ENCODE measurements at regions not wholly inside any gene's neighbourhood (a gene's known extent, or its start where the extent isn't known, plus 50 kb on each side); places are given as distances from the start of the nearest gene placed in this dataset.
A peak's percentile ranks its signal among the peaks of the same experiment; 100 is the strongest.

DNA sequence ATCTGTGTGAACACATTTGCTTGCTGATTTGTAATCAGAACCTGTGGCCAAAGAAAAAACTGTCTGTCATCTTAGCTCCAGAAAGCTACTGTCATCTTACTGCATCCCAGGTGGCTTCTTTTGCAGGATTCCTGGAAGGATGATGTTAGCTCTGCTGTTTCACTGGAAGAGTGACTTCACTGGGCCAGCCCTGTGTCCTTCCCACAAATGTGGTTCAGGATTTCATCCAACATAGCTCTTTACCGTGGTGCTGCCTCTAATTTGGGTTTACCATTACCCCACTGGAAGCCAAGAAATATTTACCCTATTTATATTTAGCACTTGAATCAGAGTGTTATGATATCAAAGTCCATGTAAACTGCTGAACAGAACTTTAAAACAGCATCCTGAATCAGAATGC lies 501.0 kb downstream of the GADD45G start:
- ATAC-seq (no peak), DNase-seq (no peak)
- no peak overlapping the region for H3K4me3 ChIP-seq
- intact Hi-C loops (cut with DNase I, micrococcal nuclease) = no loop called here
- peaks cover 4% of the 10 kb centered on the region for H3K4me1 ChIP-seq (ENCODE audit: low read depth)
- no peaks in the 10 kb centered on the region for H3K36me3 ChIP-seq (ENCODE audit: low read depth)
- TF ChIP-seq, protein P1, sequence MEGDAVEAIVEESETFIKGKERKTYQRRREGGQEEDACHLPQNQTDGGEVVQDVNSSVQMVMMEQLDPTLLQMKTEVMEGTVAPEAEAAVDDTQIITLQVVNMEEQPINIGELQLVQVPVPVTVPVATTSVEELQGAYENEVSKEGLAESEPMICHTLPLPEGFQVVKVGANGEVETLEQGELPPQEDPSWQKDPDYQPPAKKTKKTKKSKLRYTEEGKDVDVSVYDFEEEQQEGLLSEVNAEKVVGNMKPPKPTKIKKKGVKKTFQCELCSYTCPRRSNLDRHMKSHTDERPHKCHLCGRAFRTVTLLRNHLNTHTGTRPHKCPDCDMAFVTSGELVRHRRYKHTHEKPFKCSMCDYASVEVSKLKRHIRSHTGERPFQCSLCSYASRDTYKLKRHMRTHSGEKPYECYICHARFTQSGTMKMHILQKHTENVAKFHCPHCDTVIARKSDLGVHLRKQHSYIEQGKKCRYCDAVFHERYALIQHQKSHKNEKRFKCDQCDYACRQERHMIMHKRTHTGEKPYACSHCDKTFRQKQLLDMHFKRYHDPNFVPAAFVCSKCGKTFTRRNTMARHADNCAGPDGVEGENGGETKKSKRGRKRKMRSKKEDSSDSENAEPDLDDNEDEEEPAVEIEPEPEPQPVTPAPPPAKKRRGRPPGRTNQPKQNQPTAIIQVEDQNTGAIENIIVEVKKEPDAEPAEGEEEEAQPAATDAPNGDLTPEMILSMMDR (IDR thresholded peaks at IDR 0.05) = no peak
- H3K9me3 ChIP-seq = no peaks in the 10 kb centered on the region

DNA sequence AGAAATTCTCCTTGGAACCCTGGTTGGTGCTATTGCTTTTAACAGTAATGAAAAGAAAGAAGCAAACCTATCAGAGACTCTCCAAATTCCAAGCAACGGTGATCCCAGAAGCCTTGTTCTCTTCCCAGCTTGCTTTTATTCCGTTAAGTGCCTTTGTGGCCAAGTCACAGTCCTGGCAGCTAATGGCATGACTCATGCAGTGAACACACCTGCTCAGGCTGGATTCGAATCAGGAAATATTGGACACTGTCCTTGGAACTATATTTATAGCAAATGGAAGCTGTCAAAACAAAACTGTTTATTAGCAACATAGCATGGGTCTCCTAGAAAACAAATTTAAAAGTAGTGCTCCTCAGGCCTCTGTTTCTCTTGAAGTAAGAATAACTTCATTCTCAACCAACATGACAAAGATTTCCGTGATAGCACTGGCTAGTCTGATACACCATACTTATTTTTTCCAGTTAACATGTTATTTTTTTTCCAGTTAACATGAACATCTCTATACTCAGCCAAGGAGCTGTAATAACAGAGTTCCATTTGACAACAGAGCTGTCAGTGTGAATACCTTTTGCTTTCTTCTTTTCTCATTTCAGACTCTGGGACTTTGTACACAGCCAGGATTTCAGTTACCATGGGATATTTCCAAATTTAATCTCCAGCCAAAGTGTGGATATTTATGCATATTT lies 502.4 kb downstream of the GADD45G start:
- Histone ChIP-seq H3K9me3 (no peaks in the 10 kb centered on the region), H3K4me3 (no peak overlapping the region), H3K4me1 (ENCODE audit: low read depth) (peaks cover 4% of the 10 kb centered on the region), H3K36me3 (ENCODE audit: low read depth) (no peaks in the 10 kb centered on the region)
- TF ChIP-seq, protein P1 (IDR thresholded peaks at IDR 0.05) = no peak
- intact Hi-C loops (cut with DNase I, micrococcal nuclease) = no loop called here
- DNase-seq (peak in 1 of 3 donors; percentile 28), ATAC-seq (peak; percentile 73)

DNA sequence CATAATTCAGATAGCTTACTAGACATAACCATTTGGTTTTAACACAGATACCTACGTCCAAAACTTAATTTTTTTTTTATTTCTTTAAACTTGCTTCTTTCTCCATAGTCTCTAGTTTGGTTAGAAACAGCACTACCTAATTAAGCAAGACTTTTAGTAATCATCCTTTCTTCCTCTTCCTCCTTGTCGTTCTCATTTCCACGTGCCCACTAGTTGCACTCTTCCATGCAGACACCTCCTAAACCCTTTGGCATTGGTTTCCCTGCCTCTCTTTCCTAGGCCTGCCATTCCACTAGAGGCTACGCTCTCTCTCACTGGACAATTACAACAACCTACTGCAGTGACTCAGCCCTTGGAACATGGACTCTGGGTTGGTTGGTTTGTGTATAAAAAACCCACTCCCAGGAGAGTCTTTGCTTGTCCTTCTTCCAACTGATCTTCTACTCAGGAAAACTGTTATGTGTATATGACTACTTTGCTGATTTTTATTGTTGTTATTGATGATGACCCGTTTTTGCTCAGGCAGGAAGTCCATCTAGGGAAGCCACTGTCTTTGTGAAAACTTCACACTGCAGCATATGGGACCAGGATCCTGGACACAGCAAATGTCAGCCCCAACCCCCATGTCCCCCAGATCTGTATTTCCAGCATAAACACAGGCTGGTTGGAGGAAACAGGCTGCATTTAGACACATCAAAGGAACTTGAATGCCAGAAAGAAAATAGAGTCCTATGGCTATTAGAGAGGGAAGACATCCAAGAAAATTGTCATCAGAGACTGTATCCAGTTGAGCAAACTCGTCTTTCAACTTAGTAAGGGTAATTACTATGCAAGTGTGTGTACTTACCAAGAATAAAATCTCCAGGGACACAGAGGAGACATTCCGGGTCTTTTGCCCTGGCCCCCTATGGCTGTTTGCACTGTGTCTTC lies 503.2 kb downstream of the GADD45G start:
- Histone ChIP-seq H3K4me3 (no peak overlapping the region), H3K36me3 (ENCODE audit: low read depth) (no peaks in the 10 kb centered on the region), H3K9me3 (no peaks in the 10 kb centered on the region), H3K4me1 (ENCODE audit: low read depth) (peaks cover 4% of the 10 kb centered on the region)
- TF ChIP-seq, protein P1 (IDR thresholded peaks at IDR 0.05) = no peak
- intact Hi-C loops (cut with DNase I, micrococcal nuclease) = no loop called here
- ATAC-seq = peak; percentile 53
- DNase-seq = no peak

DNA sequence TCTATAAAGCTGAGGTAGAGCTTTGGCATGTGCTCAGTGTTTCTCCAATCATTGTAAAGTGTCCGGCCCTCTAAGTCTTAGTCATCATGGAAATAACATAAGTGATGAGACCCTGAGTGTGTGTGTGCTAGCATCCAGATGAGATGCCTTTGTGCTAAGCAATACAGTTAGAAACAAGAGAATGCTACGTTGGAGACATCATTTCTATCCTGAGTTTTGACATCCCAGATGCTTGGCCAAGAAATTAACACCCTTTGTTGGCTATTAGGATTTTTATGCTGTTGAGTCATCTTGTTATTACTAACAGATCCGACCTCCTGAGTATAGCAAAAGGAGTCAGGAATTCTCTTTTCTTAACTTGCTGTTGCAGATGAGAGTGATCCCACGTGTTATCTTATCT lies 508.0 kb downstream of the GADD45G start:
- DNase-seq = no peak
- TF ChIP-seq, protein P1 (IDR thresholded peaks at IDR 0.05) = no peak
- no peaks in the 10 kb centered on the region for H3K9me3 ChIP-seq
- H3K36me3 ChIP-seq (ENCODE audit: low read depth) = no peaks in the 10 kb centered on the region
- intact Hi-C loops (cut with DNase I, micrococcal nuclease) = no loop called here
- ATAC-seq = no peak
- H3K4me1 ChIP-seq (ENCODE audit: low read depth) = no peaks in the 10 kb centered on the region
- H3K4me3 ChIP-seq = no peak overlapping the region

DNA sequence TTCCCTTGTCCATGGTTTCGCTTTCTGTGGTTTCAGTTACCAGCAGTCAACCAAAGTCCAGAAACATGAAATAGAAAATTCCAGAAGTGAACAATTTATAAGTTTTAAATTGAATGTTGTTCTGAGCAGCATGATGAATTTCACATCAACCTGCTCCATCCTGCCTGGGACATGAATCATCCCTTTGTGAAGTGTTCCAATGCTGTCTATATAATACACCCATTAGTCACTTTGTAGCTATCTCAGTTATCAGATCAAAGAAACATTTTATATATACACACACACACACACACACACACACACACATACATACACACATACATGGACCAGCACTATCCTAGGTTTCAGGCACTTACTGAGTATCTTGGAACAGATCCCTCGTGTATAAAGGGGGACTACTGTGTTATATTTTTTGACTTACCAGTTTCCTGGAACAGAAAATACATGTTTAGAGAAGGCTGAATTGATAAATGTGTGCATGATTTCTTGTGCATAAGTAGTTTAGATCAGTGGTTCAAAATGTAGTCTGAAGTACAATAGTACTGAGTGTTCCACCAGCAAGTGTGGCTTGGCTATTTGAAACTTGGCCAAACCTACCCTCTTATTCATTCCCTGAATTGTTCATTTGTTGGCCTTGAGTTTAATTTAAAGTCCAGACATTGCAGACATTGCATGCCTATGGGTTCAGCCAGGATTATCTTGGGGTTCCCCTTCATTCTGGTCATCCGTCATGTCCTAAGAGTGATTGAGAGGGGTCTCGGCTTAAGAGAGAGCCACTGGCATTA lies 510.0 kb downstream of the GADD45G start:
- no peaks in the 10 kb centered on the region for H3K9me3 ChIP-seq
- H3K4me3 ChIP-seq = no peak overlapping the region
- no peak for ATAC-seq
- intact Hi-C loops (cut with DNase I, micrococcal nuclease) = no loop called here
- H3K36me3 ChIP-seq (ENCODE audit: low read depth) = no peaks in the 10 kb centered on the region
- TF ChIP-seq, protein P1 (IDR thresholded peaks at IDR 0.05) = no peak
- no peaks in the 10 kb centered on the region for H3K4me1 ChIP-seq (ENCODE audit: low read depth)
- DNase-seq = no peak
